ENCODE measurements at regions not wholly inside any gene's neighbourhood (a gene's known extent, or its start where the extent isn't known, plus 50 kb on each side); places are given as distances from the start of the nearest gene placed in this dataset.
"Not testable (repeated sequence)": the region's sequence is repeated elsewhere in the genome, so short reads cannot be mapped to it uniquely, and the experiment has no call there.

DNA sequence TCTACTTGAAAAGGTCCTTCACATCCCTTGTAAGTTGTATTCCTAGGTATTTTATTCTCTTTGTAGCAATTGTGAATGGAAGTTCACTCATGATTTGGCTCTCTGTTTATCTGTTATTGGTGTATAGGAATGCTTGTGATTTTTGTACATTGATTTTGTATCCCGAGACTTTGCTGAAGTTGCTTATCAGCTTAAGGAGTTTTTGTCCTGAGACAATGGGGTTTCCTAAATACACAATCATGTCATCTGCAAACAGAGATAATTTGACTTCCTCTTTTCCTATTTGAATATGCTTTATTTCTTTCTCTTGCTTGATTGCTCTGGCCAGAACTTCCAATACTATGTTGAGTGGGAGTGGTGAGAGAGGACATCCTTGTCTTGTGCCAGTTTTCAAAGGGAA is 69.8 kb upstream of the MYRIP start:
- TF ChIP-seq EZH2 (IDR thresholded peaks at IDR 0.05; ENCODE audit: borderline replicate concordance); EZH2phosphoT487 (IDR thresholded peaks at IDR 0.05; ENCODE audit: low read depth, severe bottlenecking, unreplicated experiment): not testable (repeated sequence)
- TF ChIP-seq, protein P1, sequence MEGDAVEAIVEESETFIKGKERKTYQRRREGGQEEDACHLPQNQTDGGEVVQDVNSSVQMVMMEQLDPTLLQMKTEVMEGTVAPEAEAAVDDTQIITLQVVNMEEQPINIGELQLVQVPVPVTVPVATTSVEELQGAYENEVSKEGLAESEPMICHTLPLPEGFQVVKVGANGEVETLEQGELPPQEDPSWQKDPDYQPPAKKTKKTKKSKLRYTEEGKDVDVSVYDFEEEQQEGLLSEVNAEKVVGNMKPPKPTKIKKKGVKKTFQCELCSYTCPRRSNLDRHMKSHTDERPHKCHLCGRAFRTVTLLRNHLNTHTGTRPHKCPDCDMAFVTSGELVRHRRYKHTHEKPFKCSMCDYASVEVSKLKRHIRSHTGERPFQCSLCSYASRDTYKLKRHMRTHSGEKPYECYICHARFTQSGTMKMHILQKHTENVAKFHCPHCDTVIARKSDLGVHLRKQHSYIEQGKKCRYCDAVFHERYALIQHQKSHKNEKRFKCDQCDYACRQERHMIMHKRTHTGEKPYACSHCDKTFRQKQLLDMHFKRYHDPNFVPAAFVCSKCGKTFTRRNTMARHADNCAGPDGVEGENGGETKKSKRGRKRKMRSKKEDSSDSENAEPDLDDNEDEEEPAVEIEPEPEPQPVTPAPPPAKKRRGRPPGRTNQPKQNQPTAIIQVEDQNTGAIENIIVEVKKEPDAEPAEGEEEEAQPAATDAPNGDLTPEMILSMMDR (IDR thresholded peaks at IDR 0.05; ENCODE audit: poor library complexity) = not testable (repeated sequence)

Measured in hepatocyte (in vitro differentiated cells).